Mesenchymal stem cell (in vitro differentiated cells and primary cell): ENCODE measurements at regions not wholly inside any gene's neighbourhood (a gene's known extent, or its start where the extent isn't known, plus 50 kb on each side); places are given as distances from the start of the nearest gene placed in this dataset.

Experiments
- DNase-seq: peaks from one replicate; pipeline ENCODE4 v3.0.0-alpha.2; 2013
- H2AFZ ChIP-seq: one replicate; pipeline ENCODE4 v1.6.1; 2013; ENCODE audit warnings: low read depth, mild to moderate bottlenecking, control low read depth, inconsistent platforms, low read length, moderate library complexity
- H2AK5ac ChIP-seq: 2 replicates; pipeline ENCODE4 v1.6.1; 2013; ENCODE audit warnings: low read length, moderate library complexity, mild to moderate bottlenecking, inconsistent platforms; ENCODE audit not compliant: severe bottlenecking
- H2BK120ac ChIP-seq: one replicate; pipeline ENCODE4 v1.6.1; 2013; ENCODE audit warnings: low read depth, mild to moderate bottlenecking, inconsistent platforms, low read length, moderate library complexity
- H2BK12ac ChIP-seq, 2 experiments: one replicate each; pipeline ENCODE4 v1.6.1; 2013; ENCODE audit warnings: inconsistent platforms in 2 of 2, low read length in 2 of 2, mild to moderate bottlenecking in 2 of 2, moderate library complexity in 2 of 2, control low read depth in 1 of 2
- H2BK15ac ChIP-seq: one replicate; pipeline ENCODE4 v1.6.1; 2013; ENCODE audit warnings: mild to moderate bottlenecking, low read depth, inconsistent platforms; ENCODE audit not compliant: poor library complexity, severe bottlenecking
- H2BK5ac ChIP-seq: 2 replicates; pipeline ENCODE4 v1.6.1; 2013; ENCODE audit warnings: low read depth, mild to moderate bottlenecking, low read length, control low read depth, inconsistent platforms; ENCODE audit not compliant: poor library complexity, severe bottlenecking
- H3K14ac ChIP-seq, 2 experiments: one replicate each; pipeline ENCODE4 v1.6.1; 2013; ENCODE audit warnings: inconsistent platforms in 2 of 2, low read length in 2 of 2, control low read depth in 1 of 2, mild to moderate bottlenecking in 1 of 2, moderate library complexity in 1 of 2
- H3K18ac ChIP-seq, 2 experiments: one replicate each; pipeline ENCODE4 v1.6.1; 2013; ENCODE audit warnings: inconsistent platforms in 2 of 2, low read length in 2 of 2, control low read depth in 1 of 2, low read depth in 1 of 2, mild to moderate bottlenecking in 1 of 2
- H3K23ac ChIP-seq, 2 experiments: one replicate each; pipeline ENCODE4 v1.6.1; 2013; ENCODE audit warnings: inconsistent platforms in 2 of 2, low read length in 2 of 2, mild to moderate bottlenecking in 2 of 2, moderate library complexity in 2 of 2, control low read depth in 1 of 2
- H3K27ac ChIP-seq: 2 replicates; pipeline ENCODE4 v1.5.1; 2013; ENCODE audit warnings: mild to moderate bottlenecking, moderate library complexity, low read length, control low read depth, inconsistent platforms; ENCODE audit not compliant: poor library complexity, severe bottlenecking
- H3K27me3 ChIP-seq, 2 experiments: 2 replicates each; pipeline versions ENCODE4 v1.6.1 to v1.7.0; 2013; ENCODE audit warnings: low read length in 2 of 2, mild to moderate bottlenecking in 2 of 2, moderate library complexity in 2 of 2, control low read depth in 1 of 2, inconsistent platforms in 1 of 2; ENCODE audit not compliant: control insufficient read depth in 1 of 2, insufficient read depth in 1 of 2
- H3K36me3 ChIP-seq, 2 experiments: 2 replicates each; pipeline versions ENCODE4 v1.6.1 to v1.7.0; 2013; ENCODE audit warnings: low read length in 2 of 2, control low read depth in 1 of 2, inconsistent platforms in 1 of 2, low read depth in 1 of 2, mild to moderate bottlenecking in 1 of 2; ENCODE audit not compliant: insufficient read depth in 2 of 2, control insufficient read depth in 1 of 2
- H3K4ac ChIP-seq, 2 experiments: one replicate each; pipeline ENCODE4 v1.6.1; 2013; ENCODE audit warnings: inconsistent platforms in 2 of 2, low read length in 2 of 2, mild to moderate bottlenecking in 2 of 2, moderate library complexity in 2 of 2, control low read depth in 1 of 2, low read depth in 1 of 2
- H3K4me1 ChIP-seq: 2 replicates; pipeline ENCODE4 v1.6.1; 2013; ENCODE audit warnings: low read depth, low read length, control low read depth; ENCODE audit not compliant: control insufficient read depth, insufficient read depth
- H3K4me2 ChIP-seq: 2 replicates; pipeline ENCODE4 v1.6.1; 2013; ENCODE audit warnings: low read length, mild to moderate bottlenecking, inconsistent platforms; ENCODE audit not compliant: poor library complexity, severe bottlenecking
- H3K4me3 ChIP-seq, 2 experiments: 2 replicates each; pipeline versions ENCODE4 v1.5.1 to v1.7.0; 2013; ENCODE audit warnings: low read length in 2 of 2, mild to moderate bottlenecking in 2 of 2, control low read depth in 1 of 2, low read depth in 1 of 2; ENCODE audit not compliant: insufficient read depth in 1 of 2
- H3K79me1 ChIP-seq: replicated peaks from 2 replicates; pipeline ENCODE4 v1.6.1; 2013; ENCODE audit warnings: mild to moderate bottlenecking, control low read depth, low read length, inconsistent platforms; ENCODE audit not compliant: poor library complexity, severe bottlenecking
- H3K9ac ChIP-seq: 2 replicates; pipeline ENCODE4 v1.7.0; 2013; ENCODE audit warnings: mild to moderate bottlenecking, low read length, moderate library complexity
- H3K9me3 ChIP-seq: 2 replicates; pipeline ENCODE4 v1.7.0; 2013; ENCODE audit warnings: mild to moderate bottlenecking, low read length; ENCODE audit not compliant: control insufficient read depth
- H4K8ac ChIP-seq: one replicate; pipeline ENCODE4 v1.6.1; 2013; ENCODE audit warnings: inconsistent platforms, mild to moderate bottlenecking, low read length, moderate library complexity
- H4K91ac ChIP-seq: one replicate; pipeline ENCODE4 v1.6.1; 2013; ENCODE audit warnings: mild to moderate bottlenecking, low read length, inconsistent platforms
- WGBS: methylation state at CpG from one replicate; pipeline ENCODE4 v1.1.7; 2013; ENCODE audit warnings: mixed read lengths; 5-methylcytosine and 5-hydroxymethylcytosine counted together

GRCh38 chr3:89698208-89698830 is 590.9 kb downstream of the EPHA3 start:
- no peak overlapping the region for H2AFZ ChIP-seq

GRCh38 chr3:89699229-89699628 is 591.8 kb downstream of the EPHA3 start:
- H3K27ac ChIP-seq: no peak overlapping the region
- no peak overlapping the region for H3K4me2 ChIP-seq
- WGBS: 89% methylated on average over 4 of the region's 4 CpGs

More at GRCh38 chr3:89698208-89698830, 590.9 kb downstream of the EPHA3 start:
- no peak overlapping the region for H3K4ac ChIP-seq
- H2BK15ac ChIP-seq: no peak overlapping the region
- H3K9ac ChIP-seq: no peak overlapping the region
- no peak overlapping the region for H2BK5ac ChIP-seq
- no peak overlapping the region for H2BK12ac ChIP-seq
- no peaks in the 10 kb centered on the region for H3K36me3 ChIP-seq
- H3K9me3 ChIP-seq: no peaks in the 10 kb centered on the region
- H3K4me1 ChIP-seq: no peaks in the 10 kb centered on the region
- H3K27ac ChIP-seq: no peak overlapping the region
- 67% methylated on average over 1 of the region's 3 CpGs for WGBS
- H3K4me2 ChIP-seq: no peak overlapping the region
- no peak overlapping the region for H3K14ac ChIP-seq
- no peak overlapping the region for H3K4me3 ChIP-seq
- no peak overlapping the region for H3K18ac ChIP-seq
- no peak overlapping the region for H2BK120ac ChIP-seq
- H4K91ac ChIP-seq: no peak overlapping the region
- no peak overlapping the region for H4K8ac ChIP-seq
- peak; percentile 5 for DNase-seq
- H2AK5ac ChIP-seq: no peak overlapping the region
- no peaks in the 10 kb centered on the region for H3K79me1 ChIP-seq
- no peaks in the 10 kb centered on the region for H3K27me3 ChIP-seq
- no peak overlapping the region for H3K23ac ChIP-seq

GRCh38 chr3:89699771-89700170 is 592.4 kb downstream of the EPHA3 start:
- H3K9me3 ChIP-seq: no peaks in the 10 kb centered on the region
- no peak for DNase-seq
- H4K8ac ChIP-seq: no peak overlapping the region
- H2BK120ac ChIP-seq: no peak overlapping the region
- no peak overlapping the region for H2BK15ac ChIP-seq
- no peak overlapping the region for H3K14ac ChIP-seq
- H3K4me2 ChIP-seq: no peak overlapping the region
- H3K4me3 ChIP-seq: no peak overlapping the region
- H3K36me3 ChIP-seq: no peaks in the 10 kb centered on the region
- no peak overlapping the region for H3K9ac ChIP-seq
- no peak overlapping the region for H2AFZ ChIP-seq
- no peak overlapping the region for H3K23ac ChIP-seq
- no peak overlapping the region for H3K4ac ChIP-seq
- H3K79me1 ChIP-seq: no peaks in the 10 kb centered on the region
- H2AK5ac ChIP-seq: no peak overlapping the region
- H3K4me1 ChIP-seq: no peaks in the 10 kb centered on the region
- no peak overlapping the region for H2BK5ac ChIP-seq
- no peak overlapping the region for H2BK12ac ChIP-seq
- WGBS: 50% methylated on average over 1 of the region's 1 CpG
- no peak overlapping the region for H3K18ac ChIP-seq
- no peaks in the 10 kb centered on the region for H3K27me3 ChIP-seq
- H4K91ac ChIP-seq: no peak overlapping the region
- H3K27ac ChIP-seq: no peak overlapping the region

More at GRCh38 chr3:89699229-89699628, 591.8 kb downstream of the EPHA3 start:
- Histone ChIP-seq H3K23ac (no peak overlapping the region), H2BK15ac (no peak overlapping the region), H4K8ac (peak overlapping the region; percentile 82), H2BK12ac (peak overlapping the region in 1 of 2 experiments; percentile 44), H3K36me3 (no peaks in the 10 kb centered on the region), H2AK5ac (no peak overlapping the region), H3K9ac (no peak overlapping the region), H3K4me3 (no peak overlapping the region), H3K4ac (peak overlapping the region in 1 of 2 experiments; percentile 47), H2AFZ (peak overlapping the region; percentile 18), H2BK120ac (no peak overlapping the region), H3K27me3 (no peaks in the 10 kb centered on the region), H4K91ac (no peak overlapping the region), H3K14ac (no peak overlapping the region), H3K18ac (peak overlapping the region; percentile 8 to 37), H3K4me1 (no peaks in the 10 kb centered on the region), H3K9me3 (no peaks in the 10 kb centered on the region), H2BK5ac (no peak overlapping the region), H3K79me1 (no peaks in the 10 kb centered on the region)
- no peak for DNase-seq

- H3K27me3 ChIP-seq: no peaks in the 10 kb centered on the region
- H3K14ac ChIP-seq: no peak overlapping the region
- H2AFZ ChIP-seq: no peak overlapping the region
- no peak overlapping the region for H3K27ac ChIP-seq
- H3K4me3 ChIP-seq: no peak overlapping the region
- no peak overlapping the region for H2AK5ac ChIP-seq
- H3K9ac ChIP-seq: no peak overlapping the region
- no peak overlapping the region for H2BK120ac ChIP-seq
- no peaks in the 10 kb centered on the region for H3K9me3 ChIP-seq
- no peaks in the 10 kb centered on the region for H3K4me1 ChIP-seq
- no peak overlapping the region for H2BK12ac ChIP-seq
- H2BK5ac ChIP-seq: no peak overlapping the region
- H4K8ac ChIP-seq: no peak overlapping the region
- no peak overlapping the region for H4K91ac ChIP-seq
- no peaks in the 10 kb centered on the region for H3K36me3 ChIP-seq
- 93% methylated on average over 4 of the region's 5 CpGs for WGBS
- H3K79me1 ChIP-seq: no peaks in the 10 kb centered on the region
- no peak overlapping the region for H3K18ac ChIP-seq
- H3K4me2 ChIP-seq: no peak overlapping the region
- no peak overlapping the region for H3K23ac ChIP-seq
- no peak overlapping the region for H2BK15ac ChIP-seq
- no peak overlapping the region for H3K4ac ChIP-seq
- DNase-seq: no peak
Measured at GRCh38 chr3:89702404-89702803, 595.0 kb downstream of the EPHA3 start.
